Pulmonary artery endothelial cell (primary cell): ENCODE measurements at regions not wholly inside any gene's neighbourhood (a gene's known extent, or its start where the extent isn't known, plus 50 kb on each side); places are given as distances from the start of the nearest gene placed in this dataset.

Source experiments
- DNase-seq: peaks from one replicate; pipeline ENCODE4 v3.0.0-alpha.2; 2011; ENCODE audit warnings: low read depth, low spot score

GRCh38 chr12:125652681-125653080 is 587.4 kb downstream of the AACS start:
- DNase-seq: no peak

GRCh38 chr12:125657681-125658080 is 592.4 kb downstream of the AACS start:
- DNase-seq: no peak

- DNase-seq: no peak
These were observed 609.5 kb downstream of the AACS start for GRCh38 chr12:125674554-125675338.

GRCh38 chr12:125676366-125676765 is 611.1 kb downstream of the AACS start:
- DNase-seq: no peak

GRCh38 chr12:125677829-125678228 is 612.6 kb downstream of the AACS start:
- no peak for DNase-seq

GRCh38 chr12:125678589-125678993 is 613.4 kb downstream of the AACS start:
- no peak for DNase-seq

- DNase-seq: no peak
These were observed 618.6 kb downstream of the AACS start for GRCh38 chr12:125683748-125684381.

- DNase-seq: no peak
These were observed 619.9 kb downstream of the AACS start for GRCh38 chr12:125684968-125685790.

- DNase-seq: no peak
These were observed 620.7 kb downstream of the AACS start for GRCh38 chr12:125685915-125686314.

GRCh38 chr12:125687403-125687802 is 622.2 kb downstream of the AACS start:
- DNase-seq: no peak

GRCh38 chr12:125687820-125688219 is 622.6 kb downstream of the AACS start:
- DNase-seq: no peak

- DNase-seq: no peak
These were observed 623.0 kb downstream of the AACS start for GRCh38 chr12:125688223-125688622.

- no peak for DNase-seq
These were observed 623.6 kb downstream of the AACS start for GRCh38 chr12:125688881-125689280.

- no peak for DNase-seq
These were observed 624.6 kb downstream of the AACS start for GRCh38 chr12:125689576-125690410.

- DNase-seq: no peak
These were observed 625.6 kb downstream of the AACS start for GRCh38 chr12:125690841-125691240.

- no peak for DNase-seq
These were observed 630.8 kb downstream of the AACS start for GRCh38 chr12:125696054-125696453.

- DNase-seq: no peak
These were observed 639.6 kb downstream of the AACS start for GRCh38 chr12:125704803-125705202.

- DNase-seq: no peak
These were observed 655.7 kb downstream of the AACS start for GRCh38 chr12:125720961-125721360.

- no peak for DNase-seq
These were observed 668.9 kb downstream of the AACS start for GRCh38 chr12:125734137-125734536.

GRCh38 chr12:125738211-125738610 is 673.0 kb downstream of the AACS start:
- no peak for DNase-seq

- DNase-seq: no peak
These were observed 677.2 kb downstream of the AACS start for GRCh38 chr12:125742413-125742812.
